DMS53 (cell line): ENCODE measurements at regions not wholly inside any gene's neighbourhood (a gene's known extent, or its start where the extent isn't known, plus 50 kb on each side); places are given as distances from the start of the nearest gene placed in this dataset.
A peak's percentile ranks its signal among the peaks of the same experiment; 100 is the strongest.

Experiments used
- DNase-seq: peaks from one replicate; lab custom pipeline; 2025; lab: John Stamatoyannopoulos, UW

DNA sequence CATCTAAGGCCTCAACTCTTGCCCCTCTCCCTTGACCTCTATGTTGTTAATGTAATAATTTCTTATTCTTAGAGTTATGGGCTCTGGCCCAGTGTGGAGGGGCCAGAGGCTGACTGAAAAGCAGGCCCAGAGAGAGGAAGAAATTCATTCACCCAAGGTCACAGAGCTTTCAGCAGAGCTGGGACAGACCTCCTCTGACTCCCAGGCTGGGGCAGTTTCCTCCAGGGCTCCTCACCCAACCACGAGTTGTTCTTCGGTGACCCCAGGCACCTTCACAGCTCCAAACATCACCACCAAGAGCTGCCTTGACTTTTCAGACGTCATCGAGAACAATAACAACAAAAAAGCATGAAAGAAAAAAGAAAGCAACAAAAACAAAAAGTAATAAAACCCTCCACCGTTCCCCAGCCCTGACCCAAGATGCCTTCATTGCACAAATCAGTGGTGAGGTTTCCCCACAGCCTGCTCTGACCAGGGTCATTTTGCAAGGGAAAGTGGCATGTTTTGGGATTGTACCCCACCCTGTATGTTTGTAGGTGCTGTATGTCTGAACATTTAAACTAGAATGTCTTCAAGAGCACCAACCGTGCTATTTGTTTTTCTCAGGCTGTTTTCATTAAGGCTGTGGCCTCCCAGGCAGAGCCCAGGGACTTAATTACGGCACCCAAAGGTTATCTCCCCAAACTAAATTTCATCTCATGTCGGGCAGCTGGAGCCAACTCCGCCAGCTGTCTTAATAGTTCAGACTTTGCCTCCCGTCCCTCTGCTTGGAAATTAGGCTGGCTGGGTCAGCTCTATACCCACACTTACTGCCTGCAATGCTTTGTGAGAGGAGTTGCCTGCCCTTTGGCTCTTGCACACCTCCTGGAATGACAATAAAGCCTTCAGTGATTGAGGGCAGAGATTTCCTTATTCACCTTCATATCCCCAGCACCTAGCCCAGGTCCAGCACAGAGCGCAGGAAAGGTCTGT lies 173.8 kb downstream of the RPLP1 start:
- DNase-seq, result no peak

- DNase-seq, result no peak
Observed at GRCh38 chr15:69627548-69628158, 175.0 kb downstream of the RPLP1 start.

GRCh38 chr15:69628256-69629093 lies 175.9 kb downstream of the RPLP1 start:
- DNase-seq, result peak; percentile 8

- no peak for DNase-seq
Observed at GRCh38 chr15:69629631-69630161, 177.1 kb downstream of the RPLP1 start.

DNA sequence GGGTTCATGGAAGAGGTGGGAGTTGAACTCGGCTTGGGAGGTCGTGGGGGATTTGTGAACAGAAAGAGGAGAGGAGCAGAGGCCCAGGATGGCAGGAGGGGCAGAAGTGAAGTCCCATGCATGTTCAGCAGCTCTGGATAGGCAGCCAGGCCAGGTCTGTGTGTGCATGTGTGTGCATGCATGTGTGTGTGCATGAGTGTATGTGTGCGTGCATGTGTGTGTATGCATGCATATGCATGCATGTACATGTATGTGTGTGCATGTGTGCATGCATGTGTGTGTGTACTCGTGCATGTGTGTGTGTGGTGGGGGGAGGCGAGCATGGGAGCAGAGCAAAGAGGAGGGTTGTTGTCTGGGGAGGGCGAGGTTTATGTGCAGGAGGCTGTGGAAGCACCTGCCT lies 178.4 kb downstream of the RPLP1 start:
- DNase-seq, result no peak

DNA sequence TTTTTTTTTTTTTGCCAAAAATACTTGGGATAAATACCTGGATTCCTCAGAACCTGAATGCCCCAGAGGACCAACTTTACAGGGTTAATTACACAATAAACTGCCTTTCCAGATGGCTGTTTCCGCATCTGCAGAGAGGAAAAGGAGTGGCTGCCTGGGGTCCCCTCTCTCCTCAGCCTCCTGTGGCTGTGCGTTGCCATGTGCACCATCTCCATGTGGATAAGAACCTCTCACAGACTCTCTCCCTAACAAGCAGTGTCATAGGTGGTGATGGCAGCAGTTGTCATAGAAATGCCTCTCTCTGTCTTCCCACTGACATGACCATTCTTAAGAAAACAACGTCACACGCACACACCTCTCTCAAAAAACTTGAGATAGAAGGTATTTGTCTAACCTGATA lies 179.4 kb downstream of the RPLP1 start:
- DNase-seq, result no peak

GRCh38 chr15:69634860-69635259 lies 182.2 kb downstream of the RPLP1 start:
- no peak for DNase-seq

- no peak for DNase-seq
Observed at GRCh38 chr15:69636169-69636915, 183.7 kb downstream of the RPLP1 start.

DNA sequence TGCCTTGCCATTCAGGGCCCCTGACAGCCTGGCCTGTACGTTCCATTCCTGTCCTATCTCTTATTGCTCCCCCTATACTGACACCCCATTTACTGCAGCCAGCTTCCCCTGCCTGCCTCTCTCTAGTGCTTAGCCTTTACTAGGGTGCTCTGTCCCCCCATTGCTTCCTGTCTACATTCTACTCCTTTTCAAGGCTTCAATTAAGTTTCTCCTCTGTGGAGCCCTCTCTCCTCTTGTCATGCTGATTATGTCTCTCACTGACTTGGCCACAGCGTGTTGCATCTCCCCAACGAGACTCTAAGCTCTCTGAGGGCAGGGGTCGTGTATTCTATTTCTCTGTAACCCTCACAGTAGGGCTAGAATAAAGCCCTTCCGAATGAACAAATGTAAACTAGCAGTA lies 185.2 kb downstream of the RPLP1 start:
- DNase-seq, result no peak

DNA sequence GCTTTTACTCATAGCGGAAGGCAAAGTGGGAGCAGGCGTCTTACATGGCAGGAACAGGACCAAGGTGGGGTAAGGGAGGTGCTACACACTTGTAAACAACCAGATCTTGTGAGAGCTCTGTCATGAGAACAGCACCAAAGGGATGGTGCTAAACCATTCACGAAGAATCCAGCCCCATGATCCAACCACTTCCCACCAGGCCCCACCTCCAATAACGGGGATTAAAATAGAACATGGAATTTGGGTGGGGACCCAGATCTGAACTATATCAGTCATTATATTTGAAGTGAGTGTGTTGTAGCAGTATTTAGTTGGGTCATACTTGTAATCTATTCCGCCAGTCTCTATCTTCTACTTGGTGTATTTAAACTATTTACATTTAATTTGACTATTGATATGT lies 190.9 kb downstream of the RPLP1 start:
- DNase-seq, result no peak

DNA sequence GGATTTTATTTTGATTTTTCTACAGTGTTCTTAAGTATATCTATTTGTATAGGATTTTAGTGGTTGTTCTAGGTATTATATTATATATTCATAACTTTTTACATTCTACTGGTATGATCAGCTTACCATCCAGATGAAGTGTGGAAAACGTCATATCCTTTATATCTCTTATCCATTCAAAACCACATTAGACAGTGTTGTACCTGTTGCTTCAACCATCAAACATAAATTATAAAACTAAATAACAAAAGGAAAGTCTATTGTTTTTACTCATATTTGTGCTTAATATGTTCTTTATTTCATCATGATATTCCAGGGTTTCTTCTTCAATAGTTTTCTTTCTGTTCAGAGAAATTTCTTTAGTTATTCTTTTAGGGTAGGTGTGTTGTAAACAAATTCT lies 191.4 kb downstream of the RPLP1 start:
- no peak for DNase-seq

DNA sequence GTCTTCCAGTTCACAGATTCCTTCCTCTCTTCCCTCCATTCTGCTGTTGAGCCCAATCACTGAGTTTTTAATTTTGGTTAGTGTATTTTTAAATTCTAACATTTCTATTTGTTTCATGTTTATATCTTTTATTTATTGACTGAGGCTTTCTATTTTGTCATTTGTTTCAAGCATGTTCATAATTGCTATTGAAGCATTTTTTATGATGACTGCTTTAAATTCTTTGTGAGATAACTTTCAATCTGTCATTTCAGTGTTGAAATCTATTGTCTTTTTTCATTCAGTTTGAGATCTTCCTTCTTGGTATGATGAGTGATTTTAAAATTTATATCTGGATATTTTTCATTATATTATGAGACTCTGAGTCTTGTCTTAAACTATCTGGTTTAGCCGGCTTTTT lies 192.3 kb downstream of the RPLP1 start:
- no peak for DNase-seq

- DNase-seq, result peak; percentile 11
Observed at GRCh38 chr15:69647142-69647513, 194.5 kb downstream of the RPLP1 start.

DNA sequence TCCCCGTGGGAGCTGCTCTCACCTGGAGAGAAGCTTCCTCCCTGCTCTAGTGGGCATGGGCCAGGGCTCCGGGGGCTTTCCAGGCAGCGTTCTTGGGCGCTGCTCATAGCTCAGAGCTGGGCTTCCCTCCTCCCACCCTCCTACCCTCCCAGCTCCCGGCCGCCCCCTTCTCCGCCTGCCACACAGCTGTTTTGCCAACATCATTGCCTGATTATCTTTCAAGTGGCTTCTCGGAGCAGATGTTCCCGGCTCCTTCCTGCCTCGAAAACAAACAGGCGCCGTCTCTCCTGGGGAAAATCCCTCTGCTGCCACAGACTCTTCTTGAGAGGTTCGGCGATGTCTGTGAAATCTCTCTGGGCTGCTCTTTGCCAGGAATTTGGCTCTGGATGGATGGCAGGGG lies 195.6 kb downstream of the RPLP1 start:
- peak; percentile 82 for DNase-seq

- DNase-seq, result peak; percentile 45
Observed at GRCh38 chr15:69648775-69649735, 196.4 kb downstream of the RPLP1 start.

- no peak for DNase-seq
Observed at GRCh38 chr15:69652293-69652692, 199.7 kb downstream of the RPLP1 start.

- DNase-seq, result no peak
Observed at GRCh38 chr15:69652751-69653305, 200.2 kb downstream of the RPLP1 start.

- DNase-seq, result no peak
Observed at GRCh38 chr15:69653306-69653705, 200.7 kb downstream of the RPLP1 start.

DNA sequence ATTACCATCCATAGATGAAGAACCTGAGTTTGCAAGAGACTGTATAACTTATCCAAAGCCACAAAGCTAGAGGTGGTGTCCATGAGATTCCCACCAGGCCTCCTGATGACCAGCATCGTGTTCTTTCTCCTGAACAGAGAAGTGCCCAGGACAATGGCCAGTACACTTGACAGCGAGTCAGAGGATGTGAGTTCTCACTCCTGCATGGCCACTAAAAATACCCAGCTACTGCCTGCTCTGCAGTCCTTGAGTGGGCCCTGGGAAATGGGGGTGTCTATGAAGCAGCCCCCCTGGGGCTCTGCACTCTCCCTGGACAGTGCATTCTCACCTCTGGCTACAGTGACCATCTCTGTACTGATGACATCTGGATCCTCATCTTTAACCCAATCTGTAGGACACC lies 201.2 kb downstream of the RPLP1 start:
- DNase-seq, result no peak
